ENCODE measurements at regions not wholly inside any gene's neighbourhood (a gene's known extent, or its start where the extent isn't known, plus 50 kb on each side); places are given as distances from the start of the nearest gene placed in this dataset.

GRCh38 chr14:53496668-53497067, 343.5 kb upstream of the DDHD1 start:
- Histone ChIP-seq H3K9me3 (ENCODE audit: control insufficient read depth in 2 of 3, low read length in 3 of 3) (no peaks in the 10 kb centered on the region), H3K4me1 (ENCODE audit: control insufficient read depth in 2 of 2, insufficient read depth in 2 of 2, low read length in 2 of 2) (no peaks in the 10 kb centered on the region), H3K27ac (ENCODE audit: low read depth, low read length) (no peak overlapping the region), H3K4me3 (ENCODE audit: low read length) (no peak overlapping the region), H3K27me3 (ENCODE audit: control insufficient read depth in 2 of 2, insufficient read depth in 2 of 2, low read length in 2 of 2) (no peaks in the 10 kb centered on the region), H3K36me3 (ENCODE audit: control insufficient read depth in 2 of 3, insufficient read depth in 3 of 3, low read length in 3 of 3) (no peaks in the 10 kb centered on the region)
- DNase-seq (no peak), ATAC-seq (no peak)
- POLR2A ChIA-PET: no interaction called here
- Mint-ChIP-seq H3K9me3 (peaks cover 0 to 16% (median 6%) of the 10 kb centered on the region in 11 donors), H3K27me3 (peaks cover 0 to 10% (median 4%) of the 10 kb centered on the region in 5 donors), H3K4me1 (no peaks in the 10 kb centered on the region), H3K27ac (no peak overlapping the region), H3K36me3 (peaks cover 0 to 5% (median 0%) of the 10 kb centered on the region in 5 donors), H3K4me3 (no peak overlapping the region)
- CTCF ChIA-PET: no interaction called here
- intact Hi-C loops (cut with micrococcal nuclease): no loop called here

DNA sequence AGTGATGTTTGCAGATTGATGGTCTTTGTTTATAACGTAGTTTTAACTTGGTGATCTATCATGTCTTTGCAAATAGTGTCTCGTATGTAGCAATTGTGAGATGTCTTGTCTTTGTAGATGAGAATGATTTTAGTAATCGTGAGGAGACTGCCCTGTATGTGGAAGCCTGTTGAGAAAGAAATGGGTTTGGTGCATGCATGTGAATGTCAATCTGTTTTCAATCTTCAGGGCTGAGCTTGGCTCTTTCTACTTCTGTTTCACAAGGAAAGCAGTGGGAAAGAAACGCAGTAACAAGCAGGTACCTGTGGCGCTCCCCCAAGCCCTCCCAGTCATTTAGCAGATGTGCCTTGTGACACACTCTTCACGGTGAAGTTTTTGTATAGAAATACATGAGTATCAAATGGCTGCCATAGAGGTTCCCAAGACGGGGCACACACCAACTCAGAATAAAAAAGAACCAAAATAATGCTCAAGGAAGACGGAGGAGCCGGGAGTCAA, 342.8 kb upstream of the DDHD1 start:
- Histone ChIP-seq H3K36me3 (ENCODE audit: control insufficient read depth in 2 of 3, insufficient read depth in 3 of 3, low read length in 3 of 3) (no peaks in the 10 kb centered on the region), H3K4me1 (ENCODE audit: control insufficient read depth in 2 of 2, insufficient read depth in 2 of 2, low read length in 2 of 2) (no peaks in the 10 kb centered on the region), H3K27me3 (ENCODE audit: control insufficient read depth in 2 of 2, insufficient read depth in 2 of 2, low read length in 2 of 2) (no peaks in the 10 kb centered on the region), H3K27ac (ENCODE audit: low read depth, low read length) (no peak overlapping the region), H3K9me3 (ENCODE audit: control insufficient read depth in 2 of 3, low read length in 3 of 3) (no peaks in the 10 kb centered on the region), H3K4me3 (ENCODE audit: low read length) (no peak overlapping the region)
- ChIA-PET POLR2A (no interaction called here), CTCF (no interaction called here)
- Mint-ChIP-seq H3K4me3 (no peak overlapping the region), H3K9me3 (peaks cover 0 to 14% (median 6%) of the 10 kb centered on the region in 11 donors), H3K27ac (no peak overlapping the region), H3K4me1 (no peaks in the 10 kb centered on the region), H3K27me3 (peaks cover 0 to 10% (median 4%) of the 10 kb centered on the region in 5 donors), H3K36me3 (peaks cover 0 to 5% (median 0%) of the 10 kb centered on the region in 5 donors)
- DNase-seq (no peak), ATAC-seq (no peak)
- intact Hi-C loops (cut with micrococcal nuclease): no loop called here

DNA sequence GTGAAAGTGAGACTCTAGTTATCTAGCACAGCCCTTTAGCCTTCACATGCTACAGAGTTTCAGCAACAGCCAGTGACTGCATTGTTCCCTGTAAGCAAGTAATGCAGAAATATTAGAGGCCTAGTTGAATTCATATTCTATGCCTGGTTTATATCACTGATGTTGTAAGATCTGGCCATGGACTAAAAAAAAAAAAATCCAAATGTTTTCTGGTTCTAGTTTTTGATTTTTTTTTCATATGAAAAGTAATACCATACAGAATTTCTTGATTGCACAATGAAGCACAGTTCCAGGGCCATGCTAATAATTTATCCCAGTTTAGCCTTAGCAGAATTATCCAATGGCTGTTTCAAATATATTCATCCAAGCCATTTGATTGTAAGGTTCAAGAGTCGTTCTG, 341.5 kb upstream of the DDHD1 start:
- Mint-ChIP-seq H3K36me3 (peaks cover 0 to 5% (median 0%) of the 10 kb centered on the region in 5 donors), H3K27me3 (peaks cover 0 to 10% (median 6%) of the 10 kb centered on the region in 5 donors), H3K9me3 (peaks cover 0 to 14% (median 6%) of the 10 kb centered on the region in 11 donors), H3K27ac (no peak overlapping the region), H3K4me3 (no peak overlapping the region), H3K4me1 (no peaks in the 10 kb centered on the region)
- Histone ChIP-seq H3K36me3 (ENCODE audit: control insufficient read depth in 2 of 3, insufficient read depth in 3 of 3, low read length in 3 of 3) (no peaks in the 10 kb centered on the region), H3K4me1 (ENCODE audit: control insufficient read depth in 2 of 2, insufficient read depth in 2 of 2, low read length in 2 of 2) (no peaks in the 10 kb centered on the region), H3K27me3 (ENCODE audit: control insufficient read depth in 2 of 2, insufficient read depth in 2 of 2, low read length in 2 of 2) (no peaks in the 10 kb centered on the region), H3K4me3 (ENCODE audit: low read length) (no peak overlapping the region), H3K9me3 (ENCODE audit: control insufficient read depth in 2 of 3, low read length in 3 of 3) (no peaks in the 10 kb centered on the region), H3K27ac (ENCODE audit: low read depth, low read length) (no peak overlapping the region)
- ATAC-seq (no peak), DNase-seq (no peak)
- ChIA-PET CTCF (no interaction called here), POLR2A (no interaction called here)
- intact Hi-C loops (cut with micrococcal nuclease): no loop called here

- Histone ChIP-seq H3K9me3 (ENCODE audit: control insufficient read depth in 2 of 3, low read length in 3 of 3) (no peaks in the 10 kb centered on the region), H3K4me1 (ENCODE audit: control insufficient read depth in 2 of 2, insufficient read depth in 2 of 2, low read length in 2 of 2) (no peaks in the 10 kb centered on the region), H3K27me3 (ENCODE audit: control insufficient read depth in 2 of 2, insufficient read depth in 2 of 2, low read length in 2 of 2) (no peaks in the 10 kb centered on the region), H3K4me3 (ENCODE audit: low read length) (no peak overlapping the region), H3K27ac (ENCODE audit: low read depth, low read length) (no peak overlapping the region), H3K36me3 (ENCODE audit: control insufficient read depth in 2 of 3, insufficient read depth in 3 of 3, low read length in 3 of 3) (no peaks in the 10 kb centered on the region)
- peaks cover 0 to 10% (median 6%) of the 10 kb centered on the region in 5 donors for H3K27me3 Mint-ChIP-seq
- ATAC-seq (no peak), DNase-seq (no peak)
- no peak overlapping the region for H3K4me3 Mint-ChIP-seq
- ChIA-PET POLR2A (no interaction called here), CTCF (no interaction called here)
- intact Hi-C loops (cut with micrococcal nuclease): no loop called here
- peaks cover 0 to 14% (median 6%) of the 10 kb centered on the region in 11 donors for H3K9me3 Mint-ChIP-seq
- peaks cover 0 to 5% (median 0%) of the 10 kb centered on the region in 5 donors for H3K36me3 Mint-ChIP-seq
- no peak overlapping the region for H3K27ac Mint-ChIP-seq
- H3K4me1 Mint-ChIP-seq: no peaks in the 10 kb centered on the region
Observed at GRCh38 chr14:53493860-53494259, 340.7 kb upstream of the DDHD1 start.

DNA sequence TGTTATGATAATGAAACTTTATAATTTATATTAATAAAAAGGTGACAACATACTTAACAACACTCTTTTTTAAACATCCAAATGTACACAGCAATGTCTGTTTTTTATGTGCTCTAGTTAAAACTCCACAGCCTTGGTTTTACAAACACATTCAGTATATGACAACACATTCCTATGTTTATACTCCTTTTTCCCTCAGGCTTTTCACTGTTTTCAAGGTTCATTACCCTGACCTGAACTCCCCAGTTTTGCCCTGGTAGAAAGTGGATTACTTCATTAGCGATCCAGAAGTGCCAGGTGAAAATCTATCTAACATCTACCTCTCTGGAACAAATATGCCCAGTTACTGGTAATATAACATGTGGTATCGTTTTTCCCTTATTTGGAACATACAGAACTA, 340.2 kb upstream of the DDHD1 start:
- no peak for ATAC-seq
- H3K36me3 Mint-ChIP-seq: peaks cover 0 to 5% (median 0%) of the 10 kb centered on the region in 5 donors
- DNase-seq: no peak
- H3K4me3 Mint-ChIP-seq: no peak overlapping the region
- intact Hi-C loops (cut with micrococcal nuclease): no loop called here
- no peak overlapping the region for H3K4me3 ChIP-seq (ENCODE audit: low read length)
- CTCF ChIA-PET: no interaction called here
- no peak overlapping the region for H3K27ac ChIP-seq (ENCODE audit: low read depth, low read length)
- no peaks in the 10 kb centered on the region for H3K36me3 ChIP-seq (ENCODE audit: control insufficient read depth in 2 of 3, insufficient read depth in 3 of 3, low read length in 3 of 3)
- H3K27me3 Mint-ChIP-seq: peaks cover 0 to 10% (median 4%) of the 10 kb centered on the region in 5 donors
- no peaks in the 10 kb centered on the region for H3K27me3 ChIP-seq (ENCODE audit: control insufficient read depth in 2 of 2, insufficient read depth in 2 of 2, low read length in 2 of 2)
- H3K4me1 Mint-ChIP-seq: no peaks in the 10 kb centered on the region
- H3K9me3 ChIP-seq (ENCODE audit: control insufficient read depth in 2 of 3, low read length in 3 of 3): no peaks in the 10 kb centered on the region
- H3K4me1 ChIP-seq (ENCODE audit: control insufficient read depth in 2 of 2, insufficient read depth in 2 of 2, low read length in 2 of 2): no peaks in the 10 kb centered on the region
- no peak overlapping the region for H3K27ac Mint-ChIP-seq
- peaks cover 0 to 14% (median 4%) of the 10 kb centered on the region in 11 donors for H3K9me3 Mint-ChIP-seq
- POLR2A ChIA-PET: no interaction called here

- intact Hi-C loops (cut with micrococcal nuclease): no loop called here
- POLR2A ChIA-PET: no interaction called here
- Histone ChIP-seq H3K27me3 (ENCODE audit: control insufficient read depth in 2 of 2, insufficient read depth in 2 of 2, low read length in 2 of 2) (no peaks in the 10 kb centered on the region), H3K4me3 (ENCODE audit: low read length) (no peak overlapping the region), H3K4me1 (ENCODE audit: control insufficient read depth in 2 of 2, insufficient read depth in 2 of 2, low read length in 2 of 2) (no peaks in the 10 kb centered on the region), H3K9me3 (ENCODE audit: control insufficient read depth in 2 of 3, low read length in 3 of 3) (no peaks in the 10 kb centered on the region), H3K36me3 (ENCODE audit: control insufficient read depth in 2 of 3, insufficient read depth in 3 of 3, low read length in 3 of 3) (no peaks in the 10 kb centered on the region), H3K27ac (ENCODE audit: low read depth, low read length) (no peak overlapping the region)
- CTCF ChIA-PET: no interaction called here
- Mint-ChIP-seq H3K4me1 (no peaks in the 10 kb centered on the region), H3K4me3 (no peak overlapping the region), H3K36me3 (peaks cover 0 to 5% (median 0%) of the 10 kb centered on the region in 5 donors), H3K9me3 (peaks cover 0 to 9% (median 3%) of the 10 kb centered on the region in 11 donors), H3K27ac (no peak overlapping the region), H3K27me3 (peaks cover 0 to 10% (median 4%) of the 10 kb centered on the region in 5 donors)
- ATAC-seq (no peak), DNase-seq (no peak)
Observed at GRCh38 chr14:53491884-53492277, 338.8 kb upstream of the DDHD1 start.

DNA sequence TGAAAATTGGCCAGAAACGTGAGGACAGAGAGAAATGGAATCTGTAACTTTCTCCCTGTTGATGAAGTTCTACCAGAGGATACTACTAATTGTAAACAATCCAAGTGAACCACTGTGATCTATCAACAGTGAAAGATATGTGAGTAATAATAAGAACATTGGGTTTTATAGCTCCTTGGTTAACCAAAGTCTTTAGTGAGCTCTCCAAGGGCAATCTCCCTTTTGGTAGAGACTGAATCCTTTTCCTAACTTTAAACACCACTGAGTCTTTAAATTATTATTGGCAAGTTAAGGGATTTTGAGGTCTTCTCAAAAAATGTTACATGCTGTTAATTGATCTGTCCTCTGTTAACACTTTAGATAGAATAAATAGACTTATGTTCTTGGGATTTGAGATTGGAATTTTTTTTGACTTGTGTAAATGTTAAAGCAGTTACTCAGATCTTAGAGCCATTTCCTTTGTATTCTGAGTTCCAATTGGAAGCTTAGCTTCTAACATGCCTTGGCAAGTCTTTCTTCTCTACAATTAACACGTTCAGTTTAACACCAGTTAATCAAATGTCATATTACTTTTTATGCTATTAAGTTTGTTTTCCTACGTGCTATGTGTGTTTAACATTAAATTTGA, 338.2 kb upstream of the DDHD1 start:
- Histone ChIP-seq H3K27ac (ENCODE audit: low read depth, low read length) (no peak overlapping the region), H3K27me3 (ENCODE audit: control insufficient read depth in 2 of 2, insufficient read depth in 2 of 2, low read length in 2 of 2) (no peaks in the 10 kb centered on the region), H3K36me3 (ENCODE audit: control insufficient read depth in 2 of 3, insufficient read depth in 3 of 3, low read length in 3 of 3) (no peaks in the 10 kb centered on the region), H3K9me3 (ENCODE audit: control insufficient read depth in 2 of 3, low read length in 3 of 3) (no peaks in the 10 kb centered on the region), H3K4me1 (ENCODE audit: control insufficient read depth in 2 of 2, insufficient read depth in 2 of 2, low read length in 2 of 2) (no peaks in the 10 kb centered on the region), H3K4me3 (ENCODE audit: low read length) (no peak overlapping the region)
- DNase-seq (no peak), ATAC-seq (no peak)
- Mint-ChIP-seq H3K27ac (no peak overlapping the region), H3K4me3 (no peak overlapping the region), H3K27me3 (peaks cover 0 to 6% (median 4%) of the 10 kb centered on the region in 5 donors), H3K9me3 (peaks cover 0 to 5% (median under 1%) of the 10 kb centered on the region in 11 donors), H3K4me1 (no peaks in the 10 kb centered on the region), H3K36me3 (peaks cover 0 to 2% (median 0%) of the 10 kb centered on the region in 5 donors)
- intact Hi-C loops (cut with micrococcal nuclease): no loop called here
- ChIA-PET POLR2A (no interaction called here), CTCF (no interaction called here)
